ENCODE measurements at regions not wholly inside any gene's neighbourhood (a gene's known extent, or its start where the extent isn't known, plus 50 kb on each side); places are given as distances from the start of the nearest gene placed in this dataset.

- TF ChIP-seq CTCF (IDR thresholded peaks at IDR 0.05; ENCODE audit: poor library complexity) (no peak), EZH2 (IDR thresholded peaks at IDR 0.05; ENCODE audit: borderline replicate concordance) (no peak), EZH2phosphoT487 (IDR thresholded peaks at IDR 0.05; ENCODE audit: low read depth, severe bottlenecking, unreplicated experiment) (no peak)
Observed at GRCh38 chr13:50225193-50226155, 210.2 kb downstream of the KCNRG start.

Measured in hepatocyte (in vitro differentiated cells).